Astrocyte (in vitro differentiated cells and primary cell): ENCODE measurements at regions not wholly inside any gene's neighbourhood (a gene's known extent, or its start where the extent isn't known, plus 50 kb on each side); places are given as distances from the start of the nearest gene placed in this dataset.

Experiments used
- CTCF ChIP-seq: IDR thresholded peaks from 2 replicates; pipeline ENCODE4 v1.5.1; 2011; ENCODE audit warnings: low read depth, mild to moderate bottlenecking, inconsistent platforms, low read length, moderate library complexity; ENCODE audit not compliant: insufficient read depth
- EZH2 ChIP-seq: IDR thresholded peaks from 2 replicates; pipeline ENCODE4 v1.6.1; 2012; ENCODE audit warnings: mild to moderate bottlenecking, low read length, inconsistent platforms; ENCODE audit not compliant: insufficient read depth

- no peak for TF ChIP-seq EZH2
- TF ChIP-seq CTCF = no peak
Observed at GRCh38 chr17:71099003-71099714, 929.8 kb downstream of the KCNJ2 start.
